ENCODE measurements at regions not wholly inside any gene's neighbourhood (a gene's known extent, or its start where the extent isn't known, plus 50 kb on each side); places are given as distances from the start of the nearest gene placed in this dataset.

DNA sequence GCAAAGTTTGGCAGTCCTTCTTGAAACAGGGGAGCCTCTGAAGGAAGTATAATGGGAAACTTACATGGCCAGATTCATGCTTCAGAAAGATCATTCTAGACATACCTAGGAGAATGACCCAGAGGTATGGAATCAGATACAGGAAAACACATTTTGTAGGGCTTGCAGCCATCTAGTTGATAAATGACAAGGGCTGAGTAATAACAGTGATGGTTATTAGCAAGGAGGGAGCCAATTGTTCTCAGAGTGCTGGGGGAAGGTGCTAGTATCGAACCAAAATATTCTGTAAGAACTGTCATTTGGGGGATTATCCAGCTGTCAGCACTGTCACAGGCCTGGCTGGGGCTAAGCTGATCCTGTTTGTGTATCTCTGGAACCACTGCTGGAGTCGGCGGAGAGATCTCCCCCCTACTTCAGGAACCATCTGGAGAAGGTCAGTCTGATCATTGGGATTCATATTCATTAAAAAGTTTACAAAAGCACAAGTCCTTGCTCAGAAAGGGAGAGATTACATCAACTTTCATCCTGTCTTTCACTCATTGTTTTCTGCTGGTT is 113.8 kb upstream of the THSD7B start:
- DNase-seq (no peak), ATAC-seq (no peak)
- Histone ChIP-seq H3K4me3 (ENCODE audit: low read length) (no peak overlapping the region), H3K4me1 (ENCODE audit: control insufficient read depth, insufficient read depth, low read length) (peaks cover 2% of the 10 kb centered on the region), H3K27me3 (ENCODE audit: control insufficient read depth, insufficient read depth) (no peaks in the 10 kb centered on the region), H3K27ac (ENCODE audit: low read length) (no peak overlapping the region), H3K9me3 (ENCODE audit: control insufficient read depth, low read length) (no peaks in the 10 kb centered on the region)
- WGBS, result 45% methylated on average over 3 of the region's 3 CpGs
- intact Hi-C loops (cut with DNase I), result no loop called here

DNA sequence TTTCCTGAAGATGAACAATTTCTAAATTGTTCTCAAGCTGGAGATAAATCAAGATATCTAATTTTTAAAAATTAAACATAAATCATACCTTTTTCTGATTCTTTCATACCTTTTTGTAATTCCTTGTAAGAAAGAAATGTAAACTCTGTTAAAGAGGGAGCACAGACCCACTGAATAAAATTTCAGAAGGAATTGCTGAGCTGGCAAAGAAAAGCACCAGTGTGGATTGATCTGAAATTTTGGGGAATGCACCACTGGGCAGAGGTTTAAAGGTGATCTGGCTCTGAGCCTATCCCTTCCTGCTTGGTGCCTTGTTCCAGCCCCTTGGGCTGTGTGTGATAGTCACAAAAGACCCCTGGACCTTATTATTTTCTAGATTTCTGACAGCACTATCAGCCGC is 118.3 kb upstream of the THSD7B start:
- Histone ChIP-seq H3K4me3 (ENCODE audit: low read length) (no peak overlapping the region), H3K27me3 (ENCODE audit: control insufficient read depth, insufficient read depth) (no peaks in the 10 kb centered on the region), H3K27ac (ENCODE audit: low read length) (no peak overlapping the region), H3K4me1 (ENCODE audit: control insufficient read depth, insufficient read depth, low read length) (no peaks in the 10 kb centered on the region), H3K9me3 (ENCODE audit: control insufficient read depth, low read length) (no peaks in the 10 kb centered on the region)
- WGBS, result 94% methylated on average over 1 of the region's 1 CpG
- DNase-seq (no peak), ATAC-seq (no peak)
- intact Hi-C loops (cut with DNase I), result no loop called here

DNA sequence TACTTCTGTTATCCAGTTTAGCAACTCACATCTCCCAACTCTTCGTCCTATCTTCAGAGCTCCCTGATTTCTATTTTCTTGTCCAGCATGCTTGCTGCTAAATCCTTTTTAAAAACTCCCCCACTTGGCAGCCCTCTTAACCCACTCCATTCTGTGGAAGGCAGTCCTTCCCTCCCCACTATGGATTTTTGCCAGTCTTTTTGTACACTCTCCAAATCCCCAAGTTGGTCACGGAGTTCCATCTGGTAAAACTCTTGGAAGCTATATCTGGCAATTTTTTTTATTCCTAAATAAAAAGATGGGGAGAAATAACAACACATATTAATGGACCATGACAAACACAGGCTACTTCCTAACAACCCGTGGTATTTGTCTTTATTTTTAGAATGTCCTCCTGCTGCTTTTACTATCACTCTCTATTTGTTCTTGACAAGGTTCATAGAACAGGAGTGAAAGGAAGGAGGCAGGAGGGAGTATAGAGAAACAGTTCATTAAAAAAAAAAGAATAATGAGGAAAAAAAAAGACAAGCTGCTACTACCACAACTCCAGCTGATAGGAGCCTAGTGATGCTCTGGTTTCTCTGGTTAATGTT is 120.0 kb upstream of the THSD7B start:
- no peaks in the 10 kb centered on the region for H3K4me1 ChIP-seq (ENCODE audit: control insufficient read depth, insufficient read depth, low read length)
- no peaks in the 10 kb centered on the region for H3K27me3 ChIP-seq (ENCODE audit: control insufficient read depth, insufficient read depth)
- no peak overlapping the region for H3K4me3 ChIP-seq (ENCODE audit: low read length)
- intact Hi-C loops (cut with DNase I), result no loop called here
- H3K9me3 ChIP-seq (ENCODE audit: control insufficient read depth, low read length), result no peaks in the 10 kb centered on the region
- DNase-seq (no peak), ATAC-seq (no peak)
- 25% methylated on average over 3 of the region's 3 CpGs for WGBS
- no peak overlapping the region for H3K27ac ChIP-seq (ENCODE audit: low read length)

DNA sequence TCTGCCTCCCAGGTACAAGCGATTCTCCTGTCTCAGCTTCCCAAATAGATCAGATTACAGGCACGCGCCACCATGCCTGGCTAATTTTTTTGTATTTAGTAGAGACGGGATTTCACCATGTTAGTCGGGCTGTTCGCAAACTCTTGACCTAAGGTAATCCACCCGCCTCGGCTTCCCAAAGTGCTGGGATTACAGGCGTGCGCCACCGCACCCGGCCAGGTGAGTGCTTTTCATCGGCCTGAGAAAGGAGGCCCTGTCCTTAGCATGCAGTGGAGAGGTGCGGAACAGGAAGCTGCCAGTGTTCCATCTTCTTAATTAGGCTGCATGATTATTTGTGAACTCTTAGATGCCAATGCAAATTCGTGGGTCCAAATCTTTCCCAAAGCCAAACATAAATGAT is 125.7 kb upstream of the THSD7B start:
- ATAC-seq, result no peak
- Histone ChIP-seq H3K4me3 (ENCODE audit: low read length) (no peak overlapping the region), H3K27ac (ENCODE audit: low read length) (no peak overlapping the region), H3K4me1 (ENCODE audit: control insufficient read depth, insufficient read depth, low read length) (no peaks in the 10 kb centered on the region), H3K27me3 (ENCODE audit: control insufficient read depth, insufficient read depth) (no peaks in the 10 kb centered on the region), H3K9me3 (ENCODE audit: control insufficient read depth, low read length) (no peaks in the 10 kb centered on the region)
- intact Hi-C loops (cut with DNase I), result no loop called here
- WGBS, result 93% methylated on average over 15 of the region's 15 CpGs
- no peak for DNase-seq

DNA sequence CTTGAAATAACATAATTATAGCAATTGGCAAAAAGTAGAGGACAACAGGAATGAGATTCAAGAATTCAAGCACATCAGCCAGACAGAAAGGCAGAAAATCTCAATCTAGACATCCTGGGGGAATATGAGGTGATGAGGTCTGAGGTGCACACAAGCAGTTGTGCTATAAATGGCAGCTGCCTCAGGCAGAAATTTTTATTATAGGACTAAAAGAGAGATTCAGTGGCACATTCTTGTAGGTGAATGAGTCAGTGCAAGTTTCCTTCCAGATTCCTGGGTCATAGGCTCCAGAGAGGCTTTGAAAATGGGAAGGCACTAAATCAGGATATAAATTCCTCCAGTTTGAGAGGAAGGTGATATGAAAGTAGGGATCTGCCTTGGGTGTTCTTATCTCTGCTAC is 127.2 kb upstream of the THSD7B start:
- Histone ChIP-seq H3K4me1 (ENCODE audit: control insufficient read depth, insufficient read depth, low read length) (no peaks in the 10 kb centered on the region), H3K27me3 (ENCODE audit: control insufficient read depth, insufficient read depth) (no peaks in the 10 kb centered on the region), H3K27ac (ENCODE audit: low read length) (no peak overlapping the region), H3K4me3 (ENCODE audit: low read length) (no peak overlapping the region), H3K9me3 (ENCODE audit: control insufficient read depth, low read length) (no peaks in the 10 kb centered on the region)
- ATAC-seq (no peak), DNase-seq (no peak)
- intact Hi-C loops (cut with DNase I), result no loop called here

DNA sequence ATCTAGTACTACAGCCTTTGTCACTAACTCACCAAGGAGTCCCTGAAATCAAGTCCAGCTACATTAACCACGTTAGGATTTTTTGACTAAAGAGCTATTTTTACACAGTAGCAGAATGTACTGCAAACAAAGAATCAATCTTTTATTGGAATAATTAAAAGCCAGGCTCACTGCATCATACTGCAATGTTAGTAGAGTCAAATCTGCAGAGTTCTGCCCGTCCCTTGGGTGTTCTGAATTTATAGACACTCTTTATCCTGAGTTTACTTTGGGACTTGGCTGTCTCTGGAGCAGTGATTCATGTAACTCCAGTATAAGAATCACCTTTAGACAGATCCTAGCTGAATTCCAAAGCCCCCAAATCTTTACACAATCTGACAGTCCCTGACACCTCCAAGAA is 127.9 kb upstream of the THSD7B start:
- H3K4me3 ChIP-seq (ENCODE audit: low read length), result no peak overlapping the region
- no peak overlapping the region for H3K27ac ChIP-seq (ENCODE audit: low read length)
- 35% methylated on average over 2 of the region's 2 CpGs for WGBS
- DNase-seq (no peak), ATAC-seq (no peak)
- intact Hi-C loops (cut with DNase I), result no loop called here
- H3K4me1 ChIP-seq (ENCODE audit: control insufficient read depth, insufficient read depth, low read length), result no peaks in the 10 kb centered on the region
- H3K27me3 ChIP-seq (ENCODE audit: control insufficient read depth, insufficient read depth), result no peaks in the 10 kb centered on the region
- no peaks in the 10 kb centered on the region for H3K9me3 ChIP-seq (ENCODE audit: control insufficient read depth, low read length)

DNA sequence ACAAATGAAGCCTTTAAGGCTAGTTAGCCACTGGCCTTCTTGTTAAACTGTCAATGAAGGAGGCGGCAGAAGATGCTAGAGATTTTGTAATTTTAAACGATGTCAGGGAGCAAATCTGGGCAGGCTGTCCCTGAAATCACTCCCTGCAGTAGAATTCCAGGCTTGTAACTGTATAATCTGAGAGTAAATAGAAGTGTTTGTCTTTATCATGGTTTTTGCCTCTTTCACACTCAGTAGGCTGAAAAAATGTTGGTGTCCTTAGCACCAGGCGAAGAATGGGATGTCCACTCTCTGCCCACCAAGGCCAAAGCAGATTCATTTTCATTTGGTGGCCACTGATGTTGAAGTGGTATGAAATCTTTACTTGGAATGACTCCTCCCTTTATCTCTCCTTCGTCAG is 136.9 kb upstream of the THSD7B start:
- WGBS, result 72% methylated on average over 4 of the region's 4 CpGs

DNA sequence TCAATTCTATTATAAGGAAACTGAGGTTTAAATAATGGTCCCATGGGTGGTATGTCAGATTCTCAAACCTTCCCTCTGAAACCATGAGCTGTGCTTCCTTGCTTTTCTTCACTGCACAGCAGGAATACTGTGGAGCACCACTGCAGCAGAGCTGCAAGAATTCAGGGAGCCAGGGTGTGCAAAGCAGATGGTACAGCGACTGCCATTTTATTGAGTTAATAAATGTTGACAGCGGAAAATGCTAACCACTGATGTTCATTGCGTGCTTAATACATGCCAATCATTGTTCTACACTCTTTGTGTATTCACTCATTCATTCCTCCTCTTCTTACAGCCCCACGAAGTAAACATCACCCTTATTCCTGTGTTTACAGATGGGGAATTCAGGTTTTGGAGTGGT is 152.2 kb upstream of the THSD7B start:
- ATAC-seq (no peak), DNase-seq (no peak)
- intact Hi-C loops (cut with DNase I), result no loop called here
- H3K4me1 ChIP-seq (ENCODE audit: control insufficient read depth, insufficient read depth, low read length), result no peaks in the 10 kb centered on the region
- H3K27me3 ChIP-seq (ENCODE audit: control insufficient read depth, insufficient read depth), result no peaks in the 10 kb centered on the region
- no peak overlapping the region for H3K27ac ChIP-seq (ENCODE audit: low read length)
- no peaks in the 10 kb centered on the region for H3K9me3 ChIP-seq (ENCODE audit: control insufficient read depth, low read length)
- 80% methylated on average over 4 of the region's 4 CpGs for WGBS
- H3K4me3 ChIP-seq (ENCODE audit: low read length), result no peak overlapping the region

More for the DNA sequence above, 136.9 kb upstream of the THSD7B start:
- H3K9me3 ChIP-seq (ENCODE audit: control insufficient read depth, low read length), result no peaks in the 10 kb centered on the region
- no peak overlapping the region for H3K4me3 ChIP-seq (ENCODE audit: low read length)
- intact Hi-C loops (cut with DNase I), result no loop called here
- H3K27me3 ChIP-seq (ENCODE audit: control insufficient read depth, insufficient read depth), result no peaks in the 10 kb centered on the region
- H3K27ac ChIP-seq (ENCODE audit: low read length), result no peak overlapping the region
- no peak for DNase-seq
- no peaks in the 10 kb centered on the region for H3K4me1 ChIP-seq (ENCODE audit: control insufficient read depth, insufficient read depth, low read length)
- ATAC-seq, result no peak

DNA sequence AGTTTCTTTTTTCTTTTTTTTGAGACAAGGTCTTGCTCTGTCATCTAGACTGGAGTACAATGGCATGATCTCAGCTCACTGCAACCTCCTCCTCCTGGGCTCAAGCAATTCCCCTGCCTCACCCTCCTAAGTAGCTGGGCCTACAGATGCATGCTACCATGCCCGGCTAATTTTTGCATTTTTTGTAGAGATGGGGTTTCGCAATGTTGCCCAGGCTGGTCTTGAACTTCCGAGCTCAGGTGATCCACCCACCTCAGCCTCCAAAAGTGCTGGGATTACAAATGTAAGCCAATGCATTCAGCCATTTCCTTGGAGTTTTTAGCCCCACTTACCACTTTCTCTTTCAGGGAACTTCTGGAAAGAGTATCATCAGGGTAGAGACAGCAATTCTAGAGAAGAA is 153.3 kb upstream of the THSD7B start:
- intact Hi-C loops (cut with DNase I), result no loop called here
- Histone ChIP-seq H3K4me3 (ENCODE audit: low read length) (no peak overlapping the region), H3K27me3 (ENCODE audit: control insufficient read depth, insufficient read depth) (no peaks in the 10 kb centered on the region), H3K27ac (ENCODE audit: low read length) (no peak overlapping the region), H3K4me1 (ENCODE audit: control insufficient read depth, insufficient read depth, low read length) (no peaks in the 10 kb centered on the region), H3K9me3 (ENCODE audit: control insufficient read depth, low read length) (no peaks in the 10 kb centered on the region)
- ATAC-seq (no peak), DNase-seq (no peak)
- WGBS, result 88% methylated on average over 3 of the region's 3 CpGs

DNA sequence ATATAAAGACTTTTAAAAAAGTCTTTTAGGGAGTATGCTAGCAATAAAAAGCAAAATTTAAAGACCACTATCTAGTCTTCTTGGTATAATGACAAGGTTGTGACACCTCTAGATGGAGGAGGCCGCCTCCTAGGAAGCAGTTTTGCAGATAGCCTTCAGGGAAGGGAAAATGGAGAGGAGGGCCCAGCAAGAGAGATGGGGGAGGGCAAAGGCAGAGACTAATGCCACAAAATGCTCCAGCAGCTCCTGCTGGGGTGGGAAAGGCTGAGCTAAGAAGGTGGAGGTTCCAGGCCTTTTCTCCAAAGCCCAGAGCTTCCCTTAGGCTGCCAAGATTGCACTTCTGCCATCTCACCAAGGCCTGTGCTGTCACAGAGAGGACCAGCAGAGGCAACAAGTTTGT is 153.9 kb upstream of the THSD7B start:
- no peaks in the 10 kb centered on the region for H3K27me3 ChIP-seq (ENCODE audit: control insufficient read depth, insufficient read depth)
- intact Hi-C loops (cut with DNase I), result no loop called here
- 43% methylated on average over 1 of the region's 1 CpG for WGBS
- no peak overlapping the region for H3K27ac ChIP-seq (ENCODE audit: low read length)
- ATAC-seq, result no peak
- no peaks in the 10 kb centered on the region for H3K9me3 ChIP-seq (ENCODE audit: control insufficient read depth, low read length)
- DNase-seq, result no peak
- no peak overlapping the region for H3K4me3 ChIP-seq (ENCODE audit: low read length)
- H3K4me1 ChIP-seq (ENCODE audit: control insufficient read depth, insufficient read depth, low read length), result no peaks in the 10 kb centered on the region

DNA sequence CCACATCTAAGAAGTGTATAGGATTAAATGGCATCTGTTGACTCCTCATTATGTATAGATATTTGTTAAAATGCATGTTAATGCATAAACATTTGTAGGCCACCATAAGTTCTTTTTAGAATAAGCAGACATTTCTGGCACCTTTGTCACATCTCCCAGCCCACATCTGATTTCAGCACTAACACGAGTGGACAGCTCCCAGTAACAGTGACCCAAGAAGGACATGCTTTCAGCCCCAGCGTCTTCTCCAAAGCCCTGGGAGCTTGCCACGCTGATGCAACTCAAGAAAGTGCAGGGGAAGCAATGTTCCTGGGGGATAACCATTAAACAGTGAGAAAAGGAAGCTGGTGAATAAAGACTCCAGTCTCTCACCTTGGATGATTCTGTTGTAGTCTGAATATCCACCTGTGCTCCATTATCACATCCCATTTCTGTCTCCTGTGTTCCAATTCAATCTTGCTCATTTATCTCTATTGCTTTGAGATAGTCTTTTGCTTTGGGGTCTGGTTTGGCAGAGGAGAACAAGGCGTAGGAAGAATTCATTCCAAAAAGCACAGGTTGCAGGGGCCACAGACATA is 182.6 kb upstream of the THSD7B start:
- no peaks in the 10 kb centered on the region for H3K9me3 ChIP-seq (ENCODE audit: control insufficient read depth, low read length)
- 8% methylated on average over 4 of the region's 4 CpGs for WGBS
- no peaks in the 10 kb centered on the region for H3K27me3 ChIP-seq (ENCODE audit: control insufficient read depth, insufficient read depth)
- no peaks in the 10 kb centered on the region for H3K4me1 ChIP-seq (ENCODE audit: control insufficient read depth, insufficient read depth, low read length)
- no peak overlapping the region for H3K4me3 ChIP-seq (ENCODE audit: low read length)
- DNase-seq (peak in 2 of 3 donors; percentile 17 to 46), ATAC-seq (no peak)
- intact Hi-C loops (cut with DNase I), result no loop called here
- H3K27ac ChIP-seq (ENCODE audit: low read length), result no peak overlapping the region

DNA sequence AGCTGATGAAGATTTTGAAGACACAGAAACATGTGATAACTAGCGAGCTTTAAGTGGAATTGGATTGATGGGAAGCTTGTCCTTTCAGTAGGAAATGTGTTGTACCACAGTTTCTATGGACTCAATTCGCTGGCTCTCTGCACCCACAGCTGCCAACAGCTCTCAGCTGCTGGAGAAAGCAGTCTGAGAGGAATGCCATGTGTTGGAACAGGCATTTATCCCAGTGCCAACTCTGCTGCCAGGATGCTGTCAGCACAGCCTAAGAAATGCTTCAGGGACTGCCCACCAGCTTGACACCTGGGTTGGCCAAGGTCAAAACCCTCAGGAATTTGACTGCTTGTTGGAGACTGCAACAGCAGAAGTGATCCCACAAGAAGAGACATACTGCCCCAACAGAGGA is 193.0 kb upstream of the THSD7B start:
- H3K4me1 ChIP-seq (ENCODE audit: control insufficient read depth, insufficient read depth, low read length), result no peaks in the 10 kb centered on the region
- 42% methylated on average over 2 of the region's 2 CpGs for whole genome bisulfite sequencing
- H3K9me3 ChIP-seq (ENCODE audit: control insufficient read depth, low read length), result no peaks in the 10 kb centered on the region
- no peak overlapping the region for H3K27ac ChIP-seq (ENCODE audit: low read length)
- DNase-seq (peak; percentile 60 to 83 (median 81)), ATAC-seq (peak; percentile 97)
- no peaks in the 10 kb centered on the region for H3K27me3 ChIP-seq (ENCODE audit: control insufficient read depth, insufficient read depth)
- intact Hi-C loops (cut with DNase I), result no loop called here
- no peak overlapping the region for H3K4me3 ChIP-seq (ENCODE audit: low read length)

Measured in right cardiac atrium (tissue), 5 donors.